GM06990 (cell line): ENCODE measurements at regions not wholly inside any gene's neighbourhood (a gene's known extent, or its start where the extent isn't known, plus 50 kb on each side); places are given as distances from the start of the nearest gene placed in this dataset.
"Not testable (repeated sequence)": the region's sequence is repeated elsewhere in the genome, so short reads cannot be mapped to it uniquely, and the experiment has no call there.

ENCODE experiments used
- DNase-seq: peaks from one replicate; pipeline ENCODE4 v3.0.0-alpha.2; 2011; ENCODE audit not compliant: insufficient read length; ENCODE audit errors: extremely low read depth
- H3K27me3 ChIP-seq: replicated peaks from 2 replicates; pipeline ENCODE4 v1.6.0; 2011; ENCODE audit warnings: low read length; ENCODE audit not compliant: control insufficient read depth, insufficient read depth
- H3K36me3 ChIP-seq: 2 replicates; pipeline ENCODE4 v1.5.1; 2011; ENCODE audit warnings: low read length; ENCODE audit not compliant: control insufficient read depth, insufficient read depth
- H3K4me3 ChIP-seq: replicated peaks from 2 replicates; pipeline ENCODE4 v1.5.1; 2011; ENCODE audit warnings: low read depth, mild to moderate bottlenecking, control low read depth, low read length
- CTCF ChIP-seq: IDR thresholded peaks from 2 replicates; pipeline ENCODE4 v1.5.1; 2011; ENCODE audit warnings: low read length, control low read depth, mild to moderate bottlenecking, inconsistent platforms; ENCODE audit not compliant: insufficient read depth, poor library complexity, severe bottlenecking

DNA sequence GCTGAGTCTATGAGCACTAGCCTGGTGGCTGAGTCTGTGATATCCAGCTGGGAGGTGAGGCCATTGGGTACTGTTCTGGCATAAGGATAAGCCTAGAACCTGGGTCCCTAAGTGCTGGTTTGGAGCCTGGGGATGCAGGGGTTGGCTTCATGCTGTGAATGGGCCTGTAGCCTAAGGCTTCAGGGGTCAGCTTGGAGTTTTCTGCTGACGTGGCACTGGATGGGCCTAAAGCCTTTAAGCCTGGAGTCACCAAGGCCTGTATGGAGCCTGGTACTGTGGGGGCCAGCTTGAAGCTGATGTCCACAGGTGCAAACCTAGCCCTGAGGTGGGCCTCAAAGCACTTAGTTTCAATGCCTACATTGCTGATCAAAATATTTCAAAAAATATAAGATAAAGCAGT is 979.6 kb upstream of the POU3F4 start:
- Histone ChIP-seq H3K36me3 (no peaks in the 10 kb centered on the region), H3K4me3 (no peak overlapping the region), H3K27me3 (no peaks in the 10 kb centered on the region)
- DNase-seq = no peak
- TF ChIP-seq CTCF = no peak

DNA sequence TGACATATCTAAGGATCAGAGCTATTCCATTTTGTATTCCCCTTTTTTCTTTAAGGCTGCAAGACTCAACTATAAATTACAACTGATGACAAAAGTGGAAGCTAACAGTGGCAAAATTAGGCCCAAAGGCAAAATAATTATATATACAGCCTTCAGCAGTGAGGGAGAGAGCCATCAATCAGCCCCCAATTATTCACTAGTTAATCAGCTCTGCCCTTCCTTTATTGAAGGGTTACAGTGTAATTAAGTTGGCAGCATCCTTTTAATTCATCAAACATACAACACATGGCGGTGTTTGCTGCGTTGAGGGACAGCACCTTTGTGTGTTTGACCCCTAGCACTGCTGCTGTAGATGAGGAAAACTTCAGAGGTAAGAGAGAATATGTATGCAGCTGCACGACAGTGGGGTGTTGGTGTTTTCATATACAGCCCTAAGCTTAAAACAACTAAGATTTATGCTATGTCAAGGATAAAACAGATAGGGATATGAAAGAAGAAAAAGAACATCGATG is 973.9 kb upstream of the POU3F4 start:
- Histone ChIP-seq H3K27me3 (no peaks in the 10 kb centered on the region), H3K4me3 (no peak overlapping the region), H3K36me3 (no peaks in the 10 kb centered on the region)
- TF ChIP-seq CTCF = no peak
- no peak for DNase-seq

- not testable (repeated sequence) for H3K4me3 ChIP-seq, H3K27me3 ChIP-seq
Measured at GRCh38 chrX:82537205-82537604, 970.9 kb upstream of the POU3F4 start.

DNA sequence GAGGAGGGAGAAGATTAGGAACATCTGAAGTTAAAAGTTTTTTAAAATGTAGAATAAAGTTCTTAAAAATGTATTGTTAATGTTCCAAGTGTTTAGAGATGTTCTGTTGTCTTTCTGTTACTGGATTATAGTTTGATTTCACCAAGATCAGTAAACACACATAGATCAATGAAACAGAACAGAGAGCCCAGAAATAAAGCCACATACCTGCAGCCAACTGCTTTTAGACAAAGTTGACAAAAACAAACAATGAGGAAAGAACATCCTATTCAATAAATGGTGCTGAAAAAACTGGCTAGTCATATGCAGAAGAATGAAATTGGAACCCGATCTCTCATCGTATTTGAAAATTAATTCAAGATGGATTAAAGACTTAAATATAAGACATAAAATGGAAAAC is 966.3 kb upstream of the POU3F4 start:
- H3K4me3 ChIP-seq = no peak overlapping the region
- no peaks in the 10 kb centered on the region for H3K36me3 ChIP-seq
- H3K27me3 ChIP-seq = no peaks in the 10 kb centered on the region
- DNase-seq = no peak
- TF ChIP-seq CTCF = no peak

More at GRCh38 chrX:82537205-82537604, 970.9 kb upstream of the POU3F4 start:
- H3K36me3 ChIP-seq, DNase-seq: not testable (repeated sequence)

DNA sequence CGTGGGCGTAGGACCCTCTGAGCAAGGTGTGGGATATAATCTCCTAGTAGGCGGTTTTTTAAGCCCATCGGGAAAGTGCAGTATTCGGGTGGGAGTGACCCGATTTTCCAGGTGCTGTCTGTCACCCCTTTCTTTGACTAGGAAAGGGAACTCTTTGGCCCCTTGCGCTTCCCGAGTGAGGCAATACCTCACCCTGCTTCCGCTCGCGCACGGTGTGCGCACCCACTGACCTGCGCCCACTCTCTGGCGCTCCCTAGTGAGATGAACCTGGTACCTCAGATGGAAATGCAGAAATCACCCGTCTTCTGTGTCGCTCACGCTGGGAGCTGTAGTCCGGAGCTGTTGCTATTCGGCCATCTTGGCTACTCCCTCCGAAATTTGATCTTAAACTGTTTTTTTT is 955.9 kb upstream of the POU3F4 start:
- not testable (repeated sequence) for DNase-seq, H3K36me3 ChIP-seq, H3K27me3 ChIP-seq

DNA sequence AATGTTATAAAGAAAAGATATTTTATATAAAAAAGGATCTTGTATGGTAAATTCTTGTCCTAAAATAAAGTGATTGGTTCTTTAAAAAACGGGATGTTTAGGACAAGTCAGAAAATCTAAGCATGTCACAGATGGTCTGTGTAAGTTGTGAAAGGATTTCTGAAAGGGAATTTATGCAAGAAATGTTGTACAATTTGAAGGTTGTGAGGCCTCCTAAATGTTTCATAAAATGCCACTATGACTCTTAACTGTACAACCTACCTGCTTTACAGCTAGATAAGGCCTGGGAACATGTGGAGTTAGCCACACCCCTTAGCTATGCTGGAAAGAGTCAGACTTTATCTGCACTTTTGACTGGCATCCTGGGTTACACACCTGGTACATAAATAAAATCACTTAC is 951.5 kb upstream of the POU3F4 start:
- no peak overlapping the region for H3K4me3 ChIP-seq
- H3K36me3 ChIP-seq = no peaks in the 10 kb centered on the region
- no peak for DNase-seq
- TF ChIP-seq CTCF = no peak
- no peaks in the 10 kb centered on the region for H3K27me3 ChIP-seq

More for the DNA sequence above, 955.9 kb upstream of the POU3F4 start:
- H3K4me3 ChIP-seq = not testable (repeated sequence)

GRCh38 chrX:82585868-82586267 is 922.2 kb upstream of the POU3F4 start:
- H3K27me3 ChIP-seq = no peaks in the 10 kb centered on the region
- DNase-seq = no peak

More at GRCh38 chrX:82585868-82586267, 922.2 kb upstream of the POU3F4 start:
- TF ChIP-seq CTCF = no peak
- no peak overlapping the region for H3K4me3 ChIP-seq
- no peaks in the 10 kb centered on the region for H3K36me3 ChIP-seq
